Esophagus muscularis mucosa (tissue), 4 donors: ENCODE measurements at regions not wholly inside any gene's neighbourhood (a gene's known extent, or its start where the extent isn't known, plus 50 kb on each side); places are given as distances from the start of the nearest gene placed in this dataset.

ENCODE experiments used
- DNase-seq: peaks from one replicate; pipeline ENCODE4 v3.0.0-alpha.2; 2017; ENCODE audit errors: extremely low spot score
- H3K27ac ChIP-seq, 4 donors: fragments of 200-600 bp; sonication (generic); replicated peaks in 1 of 4; 1 replicate in 3 of 4; 2 replicates in 1 of 4; pipeline ENCODE4 v1.5.1; 2016 to 2019; ENCODE audit warnings: mild to moderate bottlenecking in 1 of 4
- H3K27me3 ChIP-seq, 4 donors: fragments of 200-600 bp; sonication (generic); one replicate each; pipeline versions ENCODE4 v1.5.1 to v1.6.0; 2016 to 2019
- H3K36me3 ChIP-seq, 4 donors: fragments of 200-600 bp; sonication (generic); one replicate each; pipeline ENCODE4 v1.5.1; 2016 to 2019
- H3K4me1 ChIP-seq, 4 donors: fragments of 200-600 bp; sonication (generic); one replicate each; pipeline ENCODE4 v1.5.1; 2016 to 2019
- H3K4me3 ChIP-seq, 4 donors: fragments of 200-600 bp; sonication (generic); 1 replicate in 2 of 4; 2 replicates in 2 of 4; pipeline ENCODE4 v1.5.1; 2016 to 2019; ENCODE audit warnings: mild to moderate bottlenecking in 4 of 4, moderate library complexity in 1 of 4
- H3K9me3 ChIP-seq, 4 donors: fragments of 200-600 bp; sonication (generic); 1 replicate in 3 of 4; 2 replicates in 1 of 4; pipeline ENCODE4 v1.5.1; 2016 to 2019
- EP300 ChIP-seq: sonication (generic); formaldehyde crosslinking; IDR thresholded peaks from one replicate; pipeline ENCODE4 v1.6.1; 2017; ENCODE audit warnings: antibody characterized with exemption
- POLR2A ChIP-seq: fragments of 450-650 bp; IDR thresholded peaks from one replicate; pipeline ENCODE4 v1.6.1; 2017; ENCODE audit warnings: antibody characterized with exemption, moderate library complexity, mild to moderate bottlenecking, low read depth
- POLR2AphosphoS5 ChIP-seq, 2 donors: sonication (generic); formaldehyde crosslinking; IDR thresholded peaks; one replicate each; pipeline ENCODE4 v1.6.1; 2017; ENCODE audit warnings: antibody characterized with exemption in 2 of 2
- WGBS: methylation state at CpG from one replicate; pipeline ENCODE4 v1.1.5; 2018; 5-methylcytosine and 5-hydroxymethylcytosine counted together
- intact Hi-C: fragments of 100-400 bp; cut with DNase I; formaldehyde crosslinking; loops from one replicate; pipeline ENCODE4 v1.15.1; 2023
- TF ChIP-seq, protein P1 (sequence below), 3 experiments: fragments of 200-600 bp in 2 of 3; fragments of 450-650 bp in 1 of 3; sonication (generic) in 2 of 3; IDR thresholded peaks; one replicate each; pipeline ENCODE4 v1.5.1; 2017 to 2019; ENCODE audit warnings: antibody characterized with exemption in 3 of 3, mild to moderate bottlenecking in 2 of 3, moderate library complexity in 1 of 3

GRCh38 chr10:2924431-2924830 lies 142.9 kb upstream of the PFKP start:
- intact Hi-C loops: no loop called here

DNA sequence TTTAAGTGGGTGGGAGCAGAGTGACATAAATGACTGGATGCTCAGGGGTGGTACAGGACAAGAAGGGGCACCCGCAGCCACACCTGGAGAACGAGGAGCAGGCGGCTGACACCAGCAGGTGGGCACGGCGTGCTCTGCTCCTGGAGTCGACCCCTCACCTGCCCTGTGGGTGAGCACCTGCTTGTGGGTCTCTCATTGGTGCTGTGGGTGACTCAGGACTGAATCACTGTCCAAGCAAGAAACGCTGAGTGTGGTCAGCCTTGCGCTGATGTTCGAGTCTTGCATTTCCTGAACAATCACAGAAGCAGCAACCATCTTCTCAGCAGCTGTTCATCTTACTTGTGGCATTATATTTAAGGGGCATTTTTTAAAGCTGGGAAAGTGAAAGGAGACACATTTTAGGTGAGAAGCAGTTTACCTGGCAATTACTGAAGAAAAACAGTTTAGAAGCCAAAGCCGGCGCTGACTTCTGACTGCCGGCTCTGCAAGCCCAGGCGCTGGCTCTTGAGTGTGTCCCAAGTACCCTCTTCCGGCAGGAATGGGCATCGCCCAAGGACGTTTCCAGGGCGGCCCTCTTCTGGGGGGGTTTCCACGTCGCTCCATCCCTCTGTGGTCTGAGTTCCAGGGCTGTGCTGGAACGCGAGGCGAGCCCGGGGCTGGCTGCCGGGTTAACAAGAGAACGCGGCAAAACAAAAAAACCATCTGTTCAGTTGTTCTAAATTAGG lies 145.2 kb upstream of the PFKP start:
- intact Hi-C loops: no loop called here
- H3K36me3 ChIP-seq: no peaks in the 10 kb centered on the region
- H3K4me1 ChIP-seq: peaks cover 0 to 7% (median 0%) of the 10 kb centered on the region in 4 donors
- H3K27me3 ChIP-seq: peaks cover 0 to 32% (median 0%) of the 10 kb centered on the region in 4 donors
- no peak overlapping the region for H3K4me3 ChIP-seq
- H3K27ac ChIP-seq: no peak overlapping the region
- no peaks in the 10 kb centered on the region for H3K9me3 ChIP-seq
- whole genome bisulfite sequencing: 91% methylated on average over 17 of the region's 26 CpGs
- TF ChIP-seq EP300 (no peak), POLR2AphosphoS5 (IDR thresholded peaks at IDR 0.05) (no peak), POLR2A (no peak)
- TF ChIP-seq, protein P1, sequence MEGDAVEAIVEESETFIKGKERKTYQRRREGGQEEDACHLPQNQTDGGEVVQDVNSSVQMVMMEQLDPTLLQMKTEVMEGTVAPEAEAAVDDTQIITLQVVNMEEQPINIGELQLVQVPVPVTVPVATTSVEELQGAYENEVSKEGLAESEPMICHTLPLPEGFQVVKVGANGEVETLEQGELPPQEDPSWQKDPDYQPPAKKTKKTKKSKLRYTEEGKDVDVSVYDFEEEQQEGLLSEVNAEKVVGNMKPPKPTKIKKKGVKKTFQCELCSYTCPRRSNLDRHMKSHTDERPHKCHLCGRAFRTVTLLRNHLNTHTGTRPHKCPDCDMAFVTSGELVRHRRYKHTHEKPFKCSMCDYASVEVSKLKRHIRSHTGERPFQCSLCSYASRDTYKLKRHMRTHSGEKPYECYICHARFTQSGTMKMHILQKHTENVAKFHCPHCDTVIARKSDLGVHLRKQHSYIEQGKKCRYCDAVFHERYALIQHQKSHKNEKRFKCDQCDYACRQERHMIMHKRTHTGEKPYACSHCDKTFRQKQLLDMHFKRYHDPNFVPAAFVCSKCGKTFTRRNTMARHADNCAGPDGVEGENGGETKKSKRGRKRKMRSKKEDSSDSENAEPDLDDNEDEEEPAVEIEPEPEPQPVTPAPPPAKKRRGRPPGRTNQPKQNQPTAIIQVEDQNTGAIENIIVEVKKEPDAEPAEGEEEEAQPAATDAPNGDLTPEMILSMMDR (IDR thresholded peaks at IDR 0.05): no peak
- no peak for DNase-seq

More at GRCh38 chr10:2924431-2924830, 142.9 kb upstream of the PFKP start:
- Histone ChIP-seq H3K4me1 (peaks cover 0 to 12% (median 7%) of the 10 kb centered on the region in 4 donors), H3K9me3 (no peaks in the 10 kb centered on the region), H3K36me3 (no peaks in the 10 kb centered on the region), H3K27ac (no peak overlapping the region), H3K4me3 (no peak overlapping the region), H3K27me3 (peaks cover 0 to 23% (median 0%) of the 10 kb centered on the region in 4 donors)
- DNase-seq: no peak
- 81% methylated on average over 10 of the region's 10 CpGs for WGBS
- TF ChIP-seq, protein P1 (IDR thresholded peaks at IDR 0.05): no peak
- TF ChIP-seq EP300 (no peak), POLR2AphosphoS5 (IDR thresholded peaks at IDR 0.05) (no peak), POLR2A (no peak)

- Histone ChIP-seq H3K27ac (no peak overlapping the region), H3K9me3 (no peaks in the 10 kb centered on the region), H3K4me1 (peaks cover 0 to 3% (median 0%) of the 10 kb centered on the region in 4 donors), H3K27me3 (peaks cover 0 to 22% (median 0%) of the 10 kb centered on the region in 4 donors), H3K4me3 (no peak overlapping the region), H3K36me3 (no peaks in the 10 kb centered on the region)
- TF ChIP-seq EP300: no peak
- no peak for TF ChIP-seq POLR2A
- no peak for TF ChIP-seq POLR2AphosphoS5 (IDR thresholded peaks at IDR 0.05)
- TF ChIP-seq, protein P1 (IDR thresholded peaks at IDR 0.05): no peak
- no peak for DNase-seq
- WGBS: 60% methylated on average over 6 of the region's 6 CpGs
- intact Hi-C loops: no loop called here
Observed at GRCh38 chr10:2920637-2921036, 146.7 kb upstream of the PFKP start.

DNA sequence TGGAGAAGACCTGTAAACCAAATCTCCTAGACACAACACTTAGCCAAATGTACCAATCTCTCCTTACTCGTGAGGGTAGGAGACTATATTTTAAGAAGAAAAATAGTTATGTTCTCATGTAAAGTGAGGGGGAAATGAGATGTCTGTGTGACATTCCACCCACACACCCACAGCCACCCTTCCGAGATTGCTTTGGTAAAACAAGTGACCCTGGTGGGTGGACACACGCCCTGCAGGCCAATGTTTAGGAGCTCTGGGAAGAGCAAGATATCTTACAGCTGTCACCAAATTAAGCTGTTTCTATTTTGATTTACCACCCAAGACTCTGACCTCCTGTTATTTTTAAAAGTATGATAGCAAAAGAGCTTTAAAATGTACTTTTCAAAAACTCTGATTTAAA lies 147.2 kb upstream of the PFKP start:
- TF ChIP-seq EP300 (no peak), POLR2A (no peak)
- H3K36me3 ChIP-seq: no peaks in the 10 kb centered on the region
- H3K4me1 ChIP-seq: no peaks in the 10 kb centered on the region
- H3K27ac ChIP-seq: no peak overlapping the region
- no peaks in the 10 kb centered on the region for H3K9me3 ChIP-seq
- peaks cover 0 to 22% (median 0%) of the 10 kb centered on the region in 4 donors for H3K27me3 ChIP-seq
- no peak for DNase-seq
- no peak overlapping the region for H3K4me3 ChIP-seq
- 54% methylated on average over 3 of the region's 3 CpGs for WGBS
- intact Hi-C loops: no loop called here

- H3K4me1 ChIP-seq: no peaks in the 10 kb centered on the region
- no peaks in the 10 kb centered on the region for H3K36me3 ChIP-seq
- no peak for DNase-seq
- intact Hi-C loops: no loop called here
- 93% methylated on average over 2 of the region's 2 CpGs for WGBS
- no peak overlapping the region for H3K27ac ChIP-seq
- TF ChIP-seq EP300 (no peak), POLR2AphosphoS5 (IDR thresholded peaks at IDR 0.05) (no peak), POLR2A (no peak)
- TF ChIP-seq, protein P1 (IDR thresholded peaks at IDR 0.05): no peak
- H3K9me3 ChIP-seq: no peaks in the 10 kb centered on the region
- peaks cover 0 to 22% (median 0%) of the 10 kb centered on the region in 4 donors for H3K27me3 ChIP-seq
- H3K4me3 ChIP-seq: no peak overlapping the region
Observed at GRCh38 chr10:2919016-2919415, 148.3 kb upstream of the PFKP start.
